HG03575 (cell line): ENCODE measurements at regions not wholly inside any gene's neighbourhood (a gene's known extent, or its start where the extent isn't known, plus 50 kb on each side); places are given as distances from the start of the nearest gene placed in this dataset.
A peak's percentile ranks its signal among the peaks of the same experiment; 100 is the strongest.
"Not testable (repeated sequence)": the region's sequence is repeated elsewhere in the genome, so short reads cannot be mapped to it uniquely, and the experiment has no call there.

ENCODE experiments used
- ATAC-seq: cut with Tn5 transposase; IDR thresholded peaks from one replicate; pipeline ENCODE4 v1.9.1; 2021; ENCODE audit not compliant: unreplicated experiment, insufficient number of reproducible peaks, low FRiP score; ENCODE audit errors: extremely low read depth

DNA sequence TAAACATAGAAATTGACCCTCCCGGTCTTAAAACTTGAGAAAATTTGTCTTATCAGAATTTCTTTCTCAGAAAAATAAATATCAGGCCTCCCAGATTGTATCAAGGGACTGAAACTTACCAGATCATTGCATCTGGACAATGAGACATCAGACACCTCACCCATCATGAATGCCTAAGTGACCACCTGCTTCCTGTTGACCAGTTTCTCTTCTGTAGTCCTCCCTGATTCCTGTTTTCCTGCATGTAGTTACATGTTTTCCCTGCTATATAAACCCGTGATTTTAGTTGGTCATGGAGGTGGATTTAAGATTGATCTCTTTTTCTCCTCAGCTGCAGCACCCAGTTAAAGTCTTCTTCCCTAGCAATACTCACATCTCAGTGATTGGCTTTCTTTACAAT, 548.1 kb downstream of the PPP4R3C start:
- no peak for ATAC-seq

DNA sequence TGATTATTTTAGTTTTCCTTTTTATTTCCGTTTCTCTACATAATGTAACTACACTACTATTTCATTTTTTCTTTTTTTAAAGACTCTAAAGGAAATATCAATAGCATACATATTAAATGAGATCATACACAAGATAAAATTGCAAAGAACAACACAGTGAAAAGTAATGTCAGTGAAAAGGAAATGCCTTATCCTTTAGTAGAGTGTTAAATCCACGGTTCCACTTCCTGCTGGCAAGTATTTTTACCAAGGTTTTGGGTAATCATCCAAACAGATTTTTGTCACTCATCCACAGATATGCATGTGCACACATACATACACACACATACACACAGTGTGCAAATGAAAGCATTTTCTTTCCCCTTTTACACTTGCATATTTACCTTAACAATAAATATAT, 548.9 kb downstream of the PPP4R3C start:
- ATAC-seq = no peak

DNA sequence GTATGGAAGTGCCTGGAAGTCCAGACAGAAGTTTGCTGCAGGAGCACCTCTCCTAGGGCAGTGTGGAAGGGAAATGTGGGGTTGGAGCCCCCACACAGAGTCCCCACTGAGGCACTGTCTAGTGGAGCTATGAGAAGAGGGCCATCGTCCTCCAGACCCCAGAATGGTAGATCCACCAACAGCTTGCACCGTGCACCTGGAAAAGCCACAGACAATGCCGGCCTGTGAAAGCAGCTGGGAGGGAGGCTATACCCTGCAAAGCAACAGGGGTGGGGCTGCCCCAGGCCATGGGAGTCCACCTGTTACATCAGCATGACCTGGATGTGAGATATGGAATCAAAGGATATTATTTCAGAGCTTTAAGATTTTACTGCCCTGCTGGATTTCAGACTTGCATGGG, 551.4 kb downstream of the PPP4R3C start:
- not testable (repeated sequence) for ATAC-seq

DNA sequence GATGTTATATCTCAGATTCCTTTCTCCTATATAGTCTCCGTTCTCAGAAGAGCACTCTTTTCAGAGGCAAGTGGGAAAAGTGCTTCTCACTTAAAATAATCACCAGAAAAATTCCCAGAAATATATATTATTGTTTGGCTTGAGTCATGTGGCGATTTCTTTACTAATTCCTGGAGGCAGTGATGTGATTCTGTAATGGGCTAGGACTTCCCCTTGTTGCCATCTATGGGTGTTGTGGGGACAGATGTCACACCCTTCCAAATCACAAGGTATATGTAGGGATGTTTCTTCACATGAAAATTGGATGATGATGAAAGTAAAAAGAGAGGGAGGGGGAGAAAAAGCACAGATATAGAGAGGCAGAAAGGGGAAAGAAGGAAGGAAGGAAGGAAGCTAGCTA, 553.4 kb downstream of the PPP4R3C start:
- ATAC-seq = no peak

DNA sequence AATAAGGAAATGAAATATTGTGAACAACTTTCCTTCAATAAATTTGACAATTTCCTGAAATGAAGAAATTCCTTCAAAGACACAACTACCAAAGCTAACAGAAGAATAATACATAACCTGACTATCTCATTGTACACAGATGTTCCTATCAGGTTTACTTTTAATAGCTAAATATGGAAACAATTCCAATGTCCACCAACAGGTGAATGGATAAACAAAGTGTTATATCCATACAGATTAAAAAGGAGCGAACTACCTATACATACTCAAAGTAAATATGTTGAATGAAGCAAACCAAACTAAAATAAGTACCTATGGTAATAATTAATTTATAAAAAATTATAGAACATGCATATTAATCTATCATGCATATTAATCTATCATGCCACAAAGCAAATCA, 554.9 kb downstream of the PPP4R3C start:
- no peak for ATAC-seq

DNA sequence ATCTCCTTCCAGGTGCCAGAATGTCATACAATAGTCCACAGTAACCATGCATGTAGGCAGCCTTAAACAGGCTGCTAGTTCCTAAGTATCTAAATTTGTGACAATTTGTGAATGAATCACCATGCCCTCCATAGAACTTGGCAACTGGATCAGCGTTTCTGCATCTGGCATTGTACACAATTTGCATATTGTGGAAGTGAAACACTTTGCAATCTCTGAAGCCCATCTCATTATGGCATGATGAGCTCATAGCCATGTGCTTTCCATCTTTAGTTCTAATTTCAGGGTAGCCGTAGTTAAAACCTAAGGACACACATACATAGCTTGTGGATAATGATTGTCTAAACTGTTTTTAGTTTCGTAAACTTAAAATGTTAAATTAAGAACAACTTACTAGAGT, 573.6 kb downstream of the PPP4R3C start:
- ATAC-seq = no peak

DNA sequence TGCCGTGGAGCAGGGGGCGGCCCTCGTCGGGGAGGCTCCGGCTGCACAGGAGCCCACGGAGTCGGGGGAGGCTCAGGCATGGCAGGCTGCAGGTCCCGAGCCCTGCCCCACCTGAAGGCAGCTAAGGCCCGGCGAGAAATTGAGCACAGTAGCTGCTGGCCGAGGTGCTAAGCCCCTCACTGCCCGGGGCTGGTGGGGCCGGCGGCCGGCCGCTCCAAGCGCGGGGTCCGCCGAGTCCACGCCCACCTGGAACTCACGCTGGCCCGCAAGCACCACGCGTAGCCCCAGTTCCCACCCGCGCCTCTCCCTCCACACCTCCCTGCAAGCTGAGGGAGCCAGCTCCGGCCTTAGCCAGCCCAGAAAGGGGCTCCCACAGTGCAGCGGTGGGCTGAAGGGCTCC, 589.4 kb downstream of the PPP4R3C start:
- ATAC-seq = no peak

DNA sequence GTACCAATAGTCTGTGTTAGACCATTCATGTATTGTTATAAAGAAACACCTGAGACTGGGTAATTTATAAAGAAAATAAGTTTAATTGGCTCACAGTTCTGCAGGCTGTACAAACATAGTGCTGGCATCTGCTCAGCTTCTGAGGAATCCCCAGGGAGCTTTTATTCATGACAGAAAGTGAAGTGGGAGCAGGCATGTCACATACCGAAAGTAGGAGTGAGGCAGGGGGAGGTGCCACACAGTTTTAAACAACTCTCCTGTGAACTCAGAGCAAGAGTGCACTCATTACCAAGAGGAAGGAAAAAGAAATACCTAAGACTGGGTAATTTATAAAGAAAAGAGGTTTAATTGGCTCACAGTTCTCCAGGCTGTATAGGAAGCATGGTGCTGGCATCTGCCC, 591.2 kb downstream of the PPP4R3C start:
- ATAC-seq = no peak

DNA sequence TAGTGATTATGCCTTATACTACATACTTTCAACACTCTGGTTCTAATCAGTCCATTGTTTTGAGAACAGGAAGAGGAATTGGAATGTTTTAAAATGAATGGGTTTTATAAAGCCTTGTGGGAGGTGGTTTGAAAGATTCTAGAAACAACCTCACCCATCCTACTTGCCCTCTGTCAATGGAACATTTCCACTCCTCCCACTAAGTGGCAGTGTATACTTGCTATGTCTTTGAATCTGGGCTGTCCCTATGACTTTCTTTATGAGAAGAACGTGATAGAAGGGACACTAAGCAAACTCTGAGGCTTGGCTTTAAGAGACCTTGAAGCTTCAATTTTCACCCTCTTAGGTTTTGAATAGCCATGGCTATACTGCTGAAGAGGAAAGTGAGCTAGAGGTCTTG, 611.2 kb downstream of the PPP4R3C start:
- ATAC-seq = no peak

DNA sequence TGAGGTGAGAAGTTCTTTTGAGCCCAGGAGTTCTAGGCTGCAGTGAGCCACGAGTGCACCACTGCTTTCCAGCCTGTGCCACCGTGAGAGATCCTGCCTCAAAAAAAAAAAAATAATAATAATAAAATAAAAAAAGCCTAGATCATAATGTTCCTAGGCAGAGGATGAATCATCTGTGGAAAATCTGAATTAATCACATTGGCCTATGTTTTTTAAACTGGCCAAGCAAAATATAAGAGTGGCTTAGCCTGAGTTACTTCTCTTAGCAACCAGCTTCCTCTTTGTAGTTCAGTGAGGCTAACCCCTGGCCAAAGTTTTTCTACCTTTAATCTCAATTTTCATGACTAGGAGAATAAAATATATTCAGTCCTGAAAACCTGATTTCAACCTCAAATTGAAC, 614.6 kb downstream of the PPP4R3C start:
- ATAC-seq = no peak

DNA sequence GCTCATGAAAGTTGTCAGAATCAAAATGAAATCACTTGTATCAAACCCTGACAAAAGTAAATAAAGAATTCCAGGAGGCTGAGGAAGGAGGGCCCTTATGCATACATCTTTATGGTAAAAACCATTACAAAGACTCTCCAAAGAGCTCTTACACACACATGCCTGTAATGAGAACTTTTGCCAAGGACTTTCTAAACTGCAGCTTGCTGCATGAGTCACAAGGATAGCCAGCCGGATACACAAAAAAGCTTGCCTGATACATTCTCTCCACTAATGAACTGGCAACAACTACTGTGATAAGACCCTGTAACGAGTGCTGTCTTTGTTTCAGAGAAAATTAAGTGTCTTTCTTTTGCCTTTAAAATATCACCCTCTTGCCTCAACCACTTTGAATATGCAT, 618.1 kb downstream of the PPP4R3C start:
- no peak for ATAC-seq

DNA sequence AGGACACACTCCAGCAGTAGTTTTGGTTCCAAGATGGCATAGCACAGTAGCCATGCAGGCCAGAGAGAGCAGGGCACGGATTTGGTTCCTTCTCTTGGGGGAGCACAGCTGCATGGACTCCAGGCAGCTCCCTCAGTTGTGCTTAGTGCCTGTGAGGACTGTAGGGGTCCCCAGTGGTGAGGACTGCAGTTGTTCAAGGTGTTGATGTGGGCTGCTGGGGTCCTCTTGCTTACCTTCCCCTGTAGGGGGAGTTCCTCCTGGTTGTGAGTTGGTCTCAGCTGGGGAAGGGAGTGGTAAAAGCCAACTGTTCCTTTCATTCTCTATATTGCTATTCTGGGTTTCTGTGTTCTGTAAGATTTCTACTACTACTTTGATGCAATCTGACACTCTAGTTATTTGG, 606.5 kb downstream of the MAGEB5 start:
- ATAC-seq = no peak

DNA sequence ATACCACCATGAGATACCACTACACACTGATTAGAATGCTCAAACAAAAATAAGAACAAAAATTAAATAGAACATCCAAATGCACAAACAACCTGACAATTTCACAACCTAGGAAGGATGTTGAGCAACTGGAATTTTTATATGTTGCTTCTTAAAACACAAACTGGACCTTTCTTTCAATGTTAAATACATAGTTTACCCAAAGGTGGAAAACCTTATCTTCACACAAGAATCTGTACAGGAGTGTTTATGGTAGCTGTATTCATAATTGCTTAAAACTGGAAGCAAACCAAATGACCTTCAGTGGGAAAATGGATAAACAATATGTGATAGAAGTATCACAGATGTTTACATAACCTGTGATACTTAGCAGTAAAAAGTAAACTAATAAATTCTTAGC, 573.8 kb downstream of the MAGEB5 start:
- no peak for ATAC-seq

DNA sequence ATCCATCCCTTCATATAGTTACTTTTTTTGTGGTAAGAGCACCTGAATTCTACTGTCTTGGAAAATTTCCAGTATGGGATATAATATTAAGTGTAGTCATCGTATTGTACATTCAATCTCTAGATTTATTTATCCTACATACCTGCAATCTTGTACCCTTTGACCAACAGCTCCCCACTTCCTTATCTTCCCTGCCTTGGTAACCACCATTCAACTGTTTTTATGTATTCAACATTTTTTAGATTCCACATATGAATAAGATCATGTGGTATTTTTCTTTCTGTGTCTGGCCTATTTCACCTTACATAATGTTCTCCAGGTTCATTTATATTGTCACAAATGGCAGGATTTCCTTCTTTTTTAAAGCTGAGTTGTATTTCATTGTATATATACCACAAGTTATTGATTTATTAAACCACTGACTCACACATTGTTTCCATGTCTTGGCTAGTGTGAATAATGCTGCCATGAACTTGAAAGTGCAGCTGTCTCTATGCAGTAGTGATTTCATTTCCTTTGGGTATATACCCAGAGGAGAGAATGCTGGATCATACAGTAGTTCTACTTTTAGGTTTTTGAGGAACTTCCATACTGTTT, 572.5 kb downstream of the MAGEB5 start:
- no peak for ATAC-seq

DNA sequence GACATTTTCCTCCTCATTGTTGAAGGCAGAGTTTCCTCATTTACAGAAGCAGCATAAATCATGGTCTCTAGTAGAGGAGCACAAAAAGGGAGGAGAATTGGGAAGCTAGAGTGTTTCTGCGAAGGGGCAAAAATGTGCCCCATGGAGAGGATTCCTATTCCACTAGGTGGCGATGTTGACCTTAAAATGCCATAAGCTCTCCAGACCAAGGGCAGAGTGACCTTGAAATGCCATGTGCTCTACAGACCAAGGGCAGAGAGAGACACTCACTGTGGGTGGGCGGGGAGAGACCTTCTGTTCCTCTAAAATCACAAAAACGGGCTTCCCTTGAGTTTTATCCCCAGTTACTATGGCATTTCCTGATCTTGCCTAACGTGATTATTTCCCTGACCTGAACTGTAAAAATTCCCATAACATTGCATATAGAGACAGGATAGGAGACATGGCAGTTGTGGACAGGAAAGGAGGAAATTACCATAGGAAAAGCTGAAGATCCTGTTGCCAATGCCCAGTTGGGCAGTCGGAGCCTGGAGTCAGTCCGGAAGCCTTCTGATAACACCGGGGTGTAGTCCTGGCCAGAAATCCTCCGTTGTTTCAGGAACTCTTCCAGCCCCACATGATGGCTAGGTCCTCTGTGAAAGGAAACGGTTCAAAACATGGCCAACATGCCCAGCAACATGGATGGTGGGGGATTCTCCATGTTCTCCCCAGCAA, 567.7 kb downstream of the MAGEB5 start:
- peak; percentile 71 for ATAC-seq

DNA sequence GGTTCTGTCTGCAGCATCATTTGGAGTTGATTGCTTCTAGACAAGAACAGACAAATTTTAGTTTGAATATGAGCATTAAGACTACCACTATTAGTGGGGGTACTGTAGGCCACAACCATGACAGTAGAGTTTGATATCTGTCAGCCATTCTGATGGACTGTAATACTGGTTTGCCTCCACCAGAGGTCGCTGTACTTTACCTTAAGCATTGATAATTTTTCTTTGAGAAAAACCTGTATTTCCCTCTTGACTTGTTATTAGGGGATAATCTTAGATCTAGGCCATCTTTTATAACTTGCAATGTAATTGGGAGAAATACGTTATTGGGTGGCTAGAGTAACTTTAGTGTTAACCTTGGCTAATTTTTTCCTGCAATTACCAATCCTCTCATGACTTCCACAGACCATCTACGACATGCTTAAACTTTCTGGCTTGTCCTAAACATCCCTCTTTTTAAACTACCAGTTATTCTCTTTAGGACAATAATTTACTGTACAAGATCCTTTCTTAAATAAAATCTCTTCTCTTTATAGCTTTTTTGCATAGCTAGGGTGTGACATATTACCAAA, 562.4 kb downstream of the MAGEB5 start:
- ATAC-seq = no peak

DNA sequence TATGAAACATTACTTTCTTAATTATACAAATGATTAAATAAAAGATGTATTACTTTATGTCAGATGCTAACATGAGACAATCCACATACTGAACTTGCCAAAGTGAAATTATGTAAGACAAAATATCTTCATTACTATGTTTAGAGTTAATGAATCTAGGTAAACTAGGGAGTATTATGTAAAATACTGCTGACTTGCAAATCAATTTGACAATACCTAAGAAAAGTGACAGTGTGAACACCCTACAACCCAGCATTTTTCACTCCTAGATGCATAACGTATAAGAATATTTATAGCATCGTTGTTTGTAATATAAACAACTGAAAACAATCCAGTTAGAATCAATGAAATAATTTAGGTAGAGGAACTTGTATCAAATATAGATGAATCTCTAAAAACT, 546.3 kb downstream of the MAGEB5 start:
- no peak for ATAC-seq

DNA sequence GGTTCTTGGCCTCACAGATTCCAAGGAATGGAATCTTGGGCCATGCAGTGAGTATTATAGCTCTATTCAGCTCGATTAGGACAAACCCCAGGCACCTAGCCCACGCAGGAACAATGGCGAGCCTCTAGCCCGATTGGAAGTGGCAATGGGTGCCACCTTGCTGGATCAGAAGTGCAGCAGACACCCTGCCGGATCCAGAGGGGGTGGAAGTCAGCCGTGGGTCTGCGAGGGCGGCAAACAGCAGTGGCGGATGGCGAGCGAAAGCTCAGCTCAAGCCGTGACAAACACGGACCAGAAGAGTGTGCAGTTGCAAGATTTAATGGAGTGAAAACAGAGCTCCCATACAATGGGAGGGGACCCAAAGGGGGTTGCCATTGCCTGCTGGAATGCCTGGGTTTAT, 539.8 kb downstream of the MAGEB5 start:
- ATAC-seq = not testable (repeated sequence)

DNA sequence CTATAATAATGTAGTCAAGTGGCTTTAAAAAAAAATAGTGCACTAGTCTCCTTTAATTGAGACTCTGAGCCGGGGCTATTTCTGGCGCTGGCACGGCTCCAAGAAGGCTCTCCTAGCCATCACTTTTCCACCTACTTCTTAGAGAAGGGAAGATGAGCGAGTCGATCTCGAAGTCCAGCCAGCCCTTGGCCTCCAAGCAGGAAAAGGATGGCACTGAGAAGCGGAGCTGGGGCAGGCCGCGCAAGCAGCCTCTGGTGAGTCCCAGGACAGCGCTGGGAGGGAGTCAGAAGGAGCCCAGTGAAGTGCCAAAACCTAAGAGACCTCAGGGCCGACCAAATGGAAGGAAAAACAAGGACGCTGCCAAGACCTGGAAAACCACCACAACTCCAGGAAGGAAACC, 531.9 kb downstream of the MAGEB5 start:
- ATAC-seq = no peak

DNA sequence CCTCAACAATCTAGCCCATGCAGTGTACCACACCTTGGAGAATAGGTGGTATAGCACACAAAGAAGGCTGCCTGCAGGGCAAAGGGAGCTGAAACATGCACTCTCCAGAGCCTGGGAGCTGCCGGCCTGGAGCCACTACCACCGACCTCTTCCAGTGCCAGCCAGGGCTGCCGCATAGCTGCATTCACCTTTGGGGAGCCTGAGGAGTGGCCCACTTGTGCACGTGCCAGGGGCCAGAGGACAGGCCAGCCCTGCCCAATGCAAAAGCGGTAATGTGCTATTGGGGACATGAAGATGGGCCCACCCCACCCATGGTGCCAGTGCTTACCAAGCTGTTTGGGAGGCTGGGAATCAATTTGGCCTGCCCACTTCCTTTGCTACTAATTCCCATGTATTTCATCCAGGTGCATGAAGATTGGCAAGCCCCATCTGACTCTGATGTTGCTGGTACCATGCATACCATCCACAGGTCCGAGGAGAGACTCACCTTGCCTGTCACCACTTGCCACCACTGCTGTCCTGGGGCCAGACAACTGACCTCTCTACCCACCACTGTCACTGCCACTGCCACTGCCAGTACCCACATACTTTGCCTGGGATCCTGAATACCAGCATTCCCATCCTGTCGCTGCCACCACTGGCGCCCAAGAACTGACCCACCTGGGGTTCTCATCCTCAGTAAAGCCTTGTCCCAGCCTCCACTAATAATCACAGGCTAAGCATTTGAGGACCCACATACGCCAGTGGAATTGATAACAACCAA, 506.9 kb downstream of the MAGEB5 start:
- no peak for ATAC-seq
